Hepatocyte (in vitro differentiated cells): ENCODE measurements at regions not wholly inside any gene's neighbourhood (a gene's known extent, or its start where the extent isn't known, plus 50 kb on each side); places are given as distances from the start of the nearest gene placed in this dataset.

ENCODE experiments used
- CTCF ChIP-seq: fragments of 200-600 bp; sonication (generic); IDR thresholded peaks from 2 replicates; pipeline ENCODE4 v1.5.1; 2016; ENCODE audit warnings: antibody characterized with exemption, mild to moderate bottlenecking; ENCODE audit not compliant: poor library complexity
- EZH2 ChIP-seq: fragments of 200-600 bp; sonication (generic); IDR thresholded peaks from 2 replicates; pipeline ENCODE4 v1.6.1; 2016; ENCODE audit warnings: antibody characterized with exemption, mild to moderate bottlenecking, borderline replicate concordance
- EZH2phosphoT487 ChIP-seq: fragments of 200-600 bp; sonication (generic); IDR thresholded peaks from one replicate; pipeline ENCODE4 v1.6.1; 2018; ENCODE audit warnings: antibody characterized with exemption, mild to moderate bottlenecking, low read depth, moderate library complexity; ENCODE audit not compliant: unreplicated experiment, severe bottlenecking

- no peak for TF ChIP-seq CTCF
- TF ChIP-seq EZH2, result no peak
- no peak for TF ChIP-seq EZH2phosphoT487
Measured at GRCh38 chr10:14423111-14423744, 92.5 kb upstream of the FRMD4A start.
